Liver (tissue), 8 donors: ENCODE measurements at regions not wholly inside any gene's neighbourhood (a gene's known extent, or its start where the extent isn't known, plus 50 kb on each side); places are given as distances from the start of the nearest gene placed in this dataset.

Source experiments
- DNase-seq: peaks from one replicate; pipeline ENCODE4 v3.0.0-alpha.2; 2017; ENCODE audit warnings: low spot score
- H3K27ac ChIP-seq, 2 donors: one replicate each; pipeline ENCODE4 v1.7.0; 2013; ENCODE audit warnings: inconsistent platforms in 2 of 2, low read length in 2 of 2, control low read depth in 1 of 2, low read depth in 1 of 2, mild to moderate bottlenecking in 1 of 2
- H3K27me3 ChIP-seq, 4 donors: one replicate each; pipeline versions ENCODE4 v1.6.1 to v1.7.0; 2013; ENCODE audit warnings: low read length in 3 of 4, inconsistent platforms in 1 of 4, mild to moderate bottlenecking in 1 of 4, moderate library complexity in 1 of 4; ENCODE audit not compliant: control insufficient read depth in 4 of 4, insufficient read depth in 4 of 4
- H3K36me3 ChIP-seq, 4 donors: one replicate each; pipeline versions ENCODE4 v1.6.1 to v1.7.0; 2013; ENCODE audit warnings: low read length in 3 of 4, mild to moderate bottlenecking in 3 of 4, low read depth in 1 of 4, moderate library complexity in 1 of 4; ENCODE audit not compliant: control insufficient read depth in 4 of 4, insufficient read depth in 3 of 4
- H3K4me1 ChIP-seq, 4 donors: one replicate each; pipeline versions ENCODE4 v1.6.1 to v1.7.0; 2013; ENCODE audit warnings: low read length in 3 of 4, mild to moderate bottlenecking in 3 of 4, moderate library complexity in 1 of 4; ENCODE audit not compliant: control insufficient read depth in 4 of 4, insufficient read depth in 4 of 4
- H3K4me3 ChIP-seq, 3 donors: one replicate each; pipeline versions ENCODE4 v1.6.1 to v1.7.0; 2013; ENCODE audit warnings: low read length in 3 of 3, control low read depth in 1 of 3, low read depth in 1 of 3, mild to moderate bottlenecking in 1 of 3
- H3K9ac ChIP-seq, 2 donors: one replicate each; pipeline ENCODE4 v1.7.0; 2013; ENCODE audit warnings: low read length in 2 of 2, mild to moderate bottlenecking in 2 of 2, moderate library complexity in 2 of 2, control low read depth in 1 of 2, low read depth in 1 of 2
- H3K9me3 ChIP-seq, 4 donors: one replicate each; pipeline versions ENCODE4 v1.6.1 to v1.7.0; 2013; ENCODE audit warnings: low read length in 3 of 4; ENCODE audit not compliant: control insufficient read depth in 4 of 4
- CTCF ChIP-seq: fragments of 150-350 bp; IDR thresholded peaks from 2 replicates; pipeline ENCODE4 v1.5.1; 2017; ENCODE audit warnings: improper control_type of control experiment, low read depth, low read length; ENCODE audit not compliant: missing input control
- EGR1 ChIP-seq, 2 donors: IDR thresholded peaks; 2 replicates each; pipeline ENCODE4 v1.6.1; 2016 to 2018; ENCODE audit warnings: antibody characterized with exemption in 2 of 2, low read depth in 2 of 2
- FOXA1 ChIP-seq: IDR thresholded peaks from 2 replicates; pipeline ENCODE4 v1.6.1; 2016; ENCODE audit warnings: antibody characterized with exemption
- FOXA2 ChIP-seq: IDR thresholded peaks from 2 replicates; pipeline ENCODE4 v1.6.1; 2016; ENCODE audit warnings: antibody characterized with exemption
- GABPA ChIP-seq, 2 donors: IDR thresholded peaks in 1 of 2; conservative IDR thresholded peaks in 1 of 2; 2 replicates each; pipeline ENCODE4 v1.6.1; 2016; ENCODE audit warnings: antibody characterized with exemption in 2 of 2, mild to moderate bottlenecking in 1 of 2, moderate library complexity in 1 of 2
- HNF4A ChIP-seq, 2 donors: conservative IDR thresholded peaks; 2 replicates each; pipeline ENCODE4 v1.6.1; 2016; ENCODE audit warnings: antibody characterized with exemption in 2 of 2, mild to moderate bottlenecking in 2 of 2
- HNF4G ChIP-seq: IDR thresholded peaks from 2 replicates; pipeline ENCODE4 v1.6.1; 2016; ENCODE audit warnings: antibody characterized with exemption
- JUND ChIP-seq, 2 donors: IDR thresholded peaks; 2 replicates each; pipeline ENCODE4 v1.6.1; 2016; ENCODE audit warnings: antibody characterized with exemption in 2 of 2
- MAX ChIP-seq: IDR thresholded peaks from 2 replicates; pipeline ENCODE4 v1.6.1; 2016; ENCODE audit warnings: antibody characterized with exemption
- NR2F2 ChIP-seq: IDR thresholded peaks from 2 replicates; pipeline ENCODE4 v1.6.1; 2016; ENCODE audit warnings: antibody characterized with exemption
- RAD21 ChIP-seq, 2 donors: IDR thresholded peaks; 2 replicates each; pipeline ENCODE4 v1.6.1; 2016; ENCODE audit warnings: antibody characterized with exemption in 2 of 2, mild to moderate bottlenecking in 2 of 2
- REST ChIP-seq: IDR thresholded peaks from 2 replicates; pipeline ENCODE4 v1.6.1; 2016; ENCODE audit warnings: antibody characterized with exemption, mild to moderate bottlenecking
- RXRA ChIP-seq, 2 donors: IDR thresholded peaks; 2 replicates each; pipeline ENCODE4 v1.6.1; 2017 to 2018; ENCODE audit warnings: antibody characterized with exemption in 2 of 2, mild to moderate bottlenecking in 1 of 2
- SP1 ChIP-seq: IDR thresholded peaks from 2 replicates; pipeline ENCODE4 v1.6.1; 2018; ENCODE audit warnings: antibody characterized with exemption, mild to moderate bottlenecking
- TAF1 ChIP-seq: conservative IDR thresholded peaks from 2 replicates; pipeline ENCODE4 v1.6.1; 2016; ENCODE audit warnings: antibody characterized with exemption, mild to moderate bottlenecking
- YY1 ChIP-seq: IDR thresholded peaks from 2 replicates; pipeline ENCODE4 v1.6.1; 2016; ENCODE audit warnings: antibody characterized with exemption, mild to moderate bottlenecking
- WGBS: extraction: QIAGEN DNeasy Blood & Tissue Kit; methylation state at CpG from one replicate; pipeline ENCODE4 v1.1.7; 2013; 5-methylcytosine and 5-hydroxymethylcytosine counted together
- TF ChIP-seq, protein P1 (sequence below): IDR thresholded peaks from 2 replicates; pipeline ENCODE4 v1.6.1; 2016; ENCODE audit warnings: antibody characterized with exemption
- TF ChIP-seq, protein P2 (sequence below): IDR thresholded peaks from 2 replicates; pipeline ENCODE4 v1.6.1; 2016; ENCODE audit warnings: antibody characterized with exemption
- donor health status: healthy.
- donor health status: healthy.
- donor health status: healthy.
- donor health status: healthy.
- donor health status: healthy.

DNA sequence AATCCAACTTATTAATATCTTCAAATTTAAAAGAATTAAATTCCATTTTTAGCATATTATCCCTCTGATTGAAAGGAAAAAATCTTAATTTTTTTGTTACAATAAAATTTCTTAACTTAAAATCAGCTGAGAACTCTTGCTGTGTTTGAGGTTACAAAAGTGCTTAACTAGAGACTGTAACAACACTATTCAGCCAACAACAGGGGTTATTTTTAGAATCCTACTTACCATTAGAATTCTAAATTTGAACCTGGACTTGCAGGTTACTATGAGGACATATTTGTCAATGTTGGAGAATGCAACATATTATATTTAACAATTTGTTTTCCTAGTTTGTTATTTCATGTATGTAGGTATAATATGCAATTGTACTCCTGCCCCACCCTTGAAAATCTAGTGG lies 238.1 kb upstream of the CXXC4 start:
- Histone ChIP-seq H3K4me3 (no peak overlapping the region), H3K36me3 (no peaks in the 10 kb centered on the region), H3K9ac (no peak overlapping the region), H3K4me1 (peaks cover 0 to 18% (median 8%) of the 10 kb centered on the region in 4 donors), H3K27ac (no peak overlapping the region), H3K9me3 (no peaks in the 10 kb centered on the region), H3K27me3 (no peaks in the 10 kb centered on the region)
- TF ChIP-seq JUND (IDR thresholded peaks at IDR 0.05): no peak
- no peak for TF ChIP-seq NR2F2
- TF ChIP-seq TAF1: no peak
- no peak for TF ChIP-seq RAD21 (IDR thresholded peaks at IDR 0.05)
- no peak for TF ChIP-seq YY1
- TF ChIP-seq MAX: no peak
- no peak for TF ChIP-seq SP1
- TF ChIP-seq, protein P1, sequence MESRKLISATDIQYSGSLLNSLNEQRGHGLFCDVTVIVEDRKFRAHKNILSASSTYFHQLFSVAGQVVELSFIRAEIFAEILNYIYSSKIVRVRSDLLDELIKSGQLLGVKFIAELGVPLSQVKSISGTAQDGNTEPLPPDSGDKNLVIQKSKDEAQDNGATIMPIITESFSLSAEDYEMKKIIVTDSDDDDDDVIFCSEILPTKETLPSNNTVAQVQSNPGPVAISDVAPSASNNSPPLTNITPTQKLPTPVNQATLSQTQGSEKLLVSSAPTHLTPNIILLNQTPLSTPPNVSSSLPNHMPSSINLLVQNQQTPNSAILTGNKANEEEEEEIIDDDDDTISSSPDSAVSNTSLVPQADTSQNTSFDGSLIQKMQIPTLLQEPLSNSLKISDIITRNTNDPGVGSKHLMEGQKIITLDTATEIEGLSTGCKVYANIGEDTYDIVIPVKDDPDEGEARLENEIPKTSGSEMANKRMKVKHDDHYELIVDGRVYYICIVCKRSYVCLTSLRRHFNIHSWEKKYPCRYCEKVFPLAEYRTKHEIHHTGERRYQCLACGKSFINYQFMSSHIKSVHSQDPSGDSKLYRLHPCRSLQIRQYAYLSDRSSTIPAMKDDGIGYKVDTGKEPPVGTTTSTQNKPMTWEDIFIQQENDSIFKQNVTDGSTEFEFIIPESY: no peak
- TF ChIP-seq FOXA1: no peak
- no peak for TF ChIP-seq GABPA (IDR thresholded peaks at IDR 0.05 in 1 of 2, conservative IDR thresholded peaks at IDR 0.05 in 1 of 2)
- TF ChIP-seq, protein P2, sequence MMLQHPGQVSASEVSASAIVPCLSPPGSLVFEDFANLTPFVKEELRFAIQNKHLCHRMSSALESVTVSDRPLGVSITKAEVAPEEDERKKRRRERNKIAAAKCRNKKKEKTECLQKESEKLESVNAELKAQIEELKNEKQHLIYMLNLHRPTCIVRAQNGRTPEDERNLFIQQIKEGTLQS: no peak
- TF ChIP-seq REST: no peak
- TF ChIP-seq EGR1 (IDR thresholded peaks at IDR 0.05; ENCODE audit: low read depth in 2 of 2): no peak
- no peak for TF ChIP-seq FOXA2
- no peak for TF ChIP-seq HNF4G
- no peak for DNase-seq

- Histone ChIP-seq H3K9ac (no peak overlapping the region), H3K27ac (no peak overlapping the region), H3K4me3 (no peak overlapping the region), H3K9me3 (no peaks in the 10 kb centered on the region), H3K27me3 (no peaks in the 10 kb centered on the region), H3K4me1 (peaks cover 0 to 6% (median 3%) of the 10 kb centered on the region in 4 donors), H3K36me3 (no peaks in the 10 kb centered on the region)
- no peak for DNase-seq
- WGBS: 48% methylated on average over 2 of the region's 2 CpGs
- TF ChIP-seq JUND (IDR thresholded peaks at IDR 0.05): no peak
- no peak for TF ChIP-seq HNF4G
- no peak for TF ChIP-seq RAD21 (IDR thresholded peaks at IDR 0.05)
- no peak for TF ChIP-seq NR2F2
- TF ChIP-seq, protein P1: no peak
- no peak for TF ChIP-seq FOXA2
- TF ChIP-seq HNF4A (conservative IDR thresholded peaks at IDR 0.05): no peak
- no peak for TF ChIP-seq CTCF
- TF ChIP-seq SP1: no peak
- TF ChIP-seq, protein P2: no peak
- TF ChIP-seq YY1: no peak
- no peak for TF ChIP-seq RXRA (IDR thresholded peaks at IDR 0.05)
- no peak for TF ChIP-seq REST
- no peak for TF ChIP-seq GABPA (IDR thresholded peaks at IDR 0.05 in 1 of 2, conservative IDR thresholded peaks at IDR 0.05 in 1 of 2)
- no peak for TF ChIP-seq MAX
Observed at GRCh38 chr4:104735174-104735573, 240.5 kb upstream of the CXXC4 start.
